Choroid plexus epithelial cell (primary cell): ENCODE measurements at regions not wholly inside any gene's neighbourhood (a gene's known extent, or its start where the extent isn't known, plus 50 kb on each side); places are given as distances from the start of the nearest gene placed in this dataset.

ENCODE experiments used
- DNase-seq: peaks from one replicate; pipeline ENCODE4 v3.0.0-alpha.2; 2010; ENCODE audit warnings: low read depth
- H3K4me3 ChIP-seq: 2 replicates; pipeline ENCODE4 v1.5.1; 2011; ENCODE audit warnings: low read depth, mild to moderate bottlenecking, control low read depth, low read length, moderate library complexity
- TF ChIP-seq, protein P1 (sequence below): conservative IDR thresholded peaks from 2 replicates; pipeline ENCODE4 v1.5.1; 2011; ENCODE audit warnings: low read depth, mild to moderate bottlenecking, control low read depth, inconsistent platforms, low read length, moderate library complexity

DNA sequence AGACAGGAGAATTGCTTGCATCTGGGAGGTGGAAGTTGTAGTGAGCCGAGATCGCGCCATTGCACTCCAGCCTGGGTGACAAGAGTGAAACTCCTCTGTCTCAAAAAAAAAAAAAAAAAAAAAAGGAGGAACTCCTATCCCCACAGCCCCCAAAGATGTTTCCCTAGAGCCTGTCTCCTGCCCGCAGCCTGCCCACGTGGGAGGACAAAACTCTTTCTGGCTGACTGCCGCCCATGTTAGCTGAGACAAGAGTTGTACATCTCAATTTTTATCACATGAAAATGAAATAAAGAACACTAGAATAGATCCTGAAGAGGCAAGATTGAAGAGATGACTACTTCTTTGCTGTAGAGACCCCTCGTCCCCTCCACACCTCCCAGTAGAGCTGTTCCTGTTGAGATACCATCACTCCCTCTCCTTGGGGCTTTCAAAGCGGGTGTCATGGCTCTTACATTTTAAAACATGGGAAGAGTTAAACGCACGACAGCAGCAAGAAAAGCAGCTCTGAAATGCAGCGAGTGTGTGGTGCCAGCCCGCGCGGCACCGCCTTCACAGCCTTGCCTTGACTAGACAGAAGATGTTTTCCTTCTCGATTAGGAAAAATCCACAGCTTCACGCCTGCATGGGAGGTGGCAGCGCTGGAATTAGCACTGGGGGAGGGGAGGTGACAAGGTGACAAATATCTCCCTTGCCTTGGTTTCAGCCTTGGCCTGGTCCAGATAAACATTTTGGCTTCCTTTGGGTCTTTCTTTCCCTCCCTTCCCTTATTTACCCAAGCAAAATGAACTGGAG is 253.4 kb upstream of the CSF3R start:
- no peak overlapping the region for H3K4me3 ChIP-seq
- TF ChIP-seq, protein P1, sequence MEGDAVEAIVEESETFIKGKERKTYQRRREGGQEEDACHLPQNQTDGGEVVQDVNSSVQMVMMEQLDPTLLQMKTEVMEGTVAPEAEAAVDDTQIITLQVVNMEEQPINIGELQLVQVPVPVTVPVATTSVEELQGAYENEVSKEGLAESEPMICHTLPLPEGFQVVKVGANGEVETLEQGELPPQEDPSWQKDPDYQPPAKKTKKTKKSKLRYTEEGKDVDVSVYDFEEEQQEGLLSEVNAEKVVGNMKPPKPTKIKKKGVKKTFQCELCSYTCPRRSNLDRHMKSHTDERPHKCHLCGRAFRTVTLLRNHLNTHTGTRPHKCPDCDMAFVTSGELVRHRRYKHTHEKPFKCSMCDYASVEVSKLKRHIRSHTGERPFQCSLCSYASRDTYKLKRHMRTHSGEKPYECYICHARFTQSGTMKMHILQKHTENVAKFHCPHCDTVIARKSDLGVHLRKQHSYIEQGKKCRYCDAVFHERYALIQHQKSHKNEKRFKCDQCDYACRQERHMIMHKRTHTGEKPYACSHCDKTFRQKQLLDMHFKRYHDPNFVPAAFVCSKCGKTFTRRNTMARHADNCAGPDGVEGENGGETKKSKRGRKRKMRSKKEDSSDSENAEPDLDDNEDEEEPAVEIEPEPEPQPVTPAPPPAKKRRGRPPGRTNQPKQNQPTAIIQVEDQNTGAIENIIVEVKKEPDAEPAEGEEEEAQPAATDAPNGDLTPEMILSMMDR: no peak
- no peak for DNase-seq

GRCh38 chr1:36735436-36735835 is 252.7 kb upstream of the CSF3R start:
- no peak for DNase-seq
- TF ChIP-seq, protein P1: no peak

DNA sequence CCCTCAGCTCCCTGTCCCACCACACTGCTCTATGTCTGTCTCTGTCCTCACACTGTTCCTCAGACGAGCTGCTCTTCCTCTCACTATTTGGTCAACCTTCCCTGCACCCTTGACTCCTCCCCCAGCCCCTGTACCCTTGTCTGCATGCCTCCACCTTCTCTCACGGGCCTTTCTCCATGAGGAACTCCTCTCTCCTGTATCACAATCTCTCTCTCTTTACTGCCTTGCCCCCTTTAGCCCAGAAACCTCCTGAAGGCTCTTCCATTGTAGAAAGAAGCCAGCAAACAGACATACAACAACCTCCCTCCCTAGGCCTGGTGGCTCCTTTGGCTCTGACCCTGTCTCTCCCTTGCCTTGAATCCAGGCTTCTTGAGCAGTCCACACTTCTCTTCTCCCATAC is 251.6 kb upstream of the CSF3R start:
- no peak for DNase-seq
- TF ChIP-seq, protein P1: no peak
- no peak overlapping the region for H3K4me3 ChIP-seq

More at GRCh38 chr1:36735436-36735835, 252.7 kb upstream of the CSF3R start:
- H3K4me3 ChIP-seq: no peak overlapping the region

GRCh38 chr1:36733748-36734147 is 251.0 kb upstream of the CSF3R start:
- TF ChIP-seq, protein P1: no peak
- H3K4me3 ChIP-seq: no peak overlapping the region
- no peak for DNase-seq

DNA sequence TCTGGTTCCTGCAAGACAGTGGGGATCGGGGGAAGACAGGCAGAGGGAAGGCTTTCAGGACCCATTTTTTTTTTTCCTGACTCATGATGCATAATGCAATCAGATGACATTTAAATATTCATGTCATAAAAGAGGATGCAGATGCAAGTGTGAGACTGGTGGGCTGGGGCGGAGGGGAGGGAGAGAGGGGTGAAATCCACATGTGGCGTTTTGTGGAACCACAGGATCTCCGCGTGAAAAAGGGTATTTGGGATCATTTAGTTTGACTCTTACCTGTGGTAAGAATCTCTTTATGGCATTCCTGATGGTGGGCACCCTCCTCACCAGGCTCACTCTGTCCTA is 249.3 kb upstream of the CSF3R start:
- no peak overlapping the region for H3K4me3 ChIP-seq
- TF ChIP-seq, protein P1: no peak
- no peak for DNase-seq

DNA sequence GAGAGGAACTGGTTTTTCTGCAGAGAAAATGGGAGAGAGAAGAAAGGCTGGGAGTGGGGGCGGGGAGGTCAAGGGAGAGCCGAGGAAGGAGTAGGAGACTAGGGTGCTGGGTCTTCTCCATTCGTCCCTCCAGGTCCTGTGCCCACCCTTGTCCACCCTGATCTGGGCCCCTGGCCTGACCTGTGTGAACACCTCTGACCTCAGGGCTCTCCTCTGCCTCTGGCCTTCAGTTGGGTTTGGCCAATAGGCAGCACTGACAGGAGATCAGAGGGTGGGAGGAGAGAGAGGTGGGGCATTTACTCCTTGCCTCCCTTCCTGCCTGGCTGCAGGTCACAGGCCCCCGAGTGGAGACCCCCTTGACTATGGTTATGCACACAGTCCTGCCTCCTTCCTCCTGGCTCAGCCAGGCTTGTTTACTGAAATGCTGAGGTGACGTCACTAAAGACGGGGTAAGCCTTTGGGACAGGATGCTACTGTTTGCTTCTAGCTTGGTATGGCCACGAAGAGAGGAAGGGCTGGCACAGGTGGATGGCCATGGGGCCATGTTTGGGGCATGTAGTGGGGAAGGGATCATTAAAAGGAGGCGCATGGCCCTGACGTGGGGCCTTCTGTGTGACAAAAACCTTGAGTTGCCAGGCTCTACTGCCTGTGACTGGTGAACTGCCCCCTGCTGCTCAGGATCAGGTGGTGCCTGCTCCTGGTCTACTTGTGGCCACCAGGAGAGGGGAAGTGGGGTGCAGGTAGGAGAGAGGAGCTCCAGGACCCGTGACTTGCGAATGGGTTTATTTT is 248.7 kb upstream of the CSF3R start:
- H3K4me3 ChIP-seq: no peak overlapping the region
- TF ChIP-seq, protein P1: no peak
- no peak for DNase-seq
